Activated CD8-positive, alpha-beta T cell treated with anti-CD3 and anti-CD28 coated beads, Interleukin-2, amount 10 ng/mL, durations not matched to agents 7 days and 5 days (primary cell): ENCODE measurements at regions not wholly inside any gene's neighbourhood (a gene's known extent, or its start where the extent isn't known, plus 50 kb on each side); places are given as distances from the start of the nearest gene placed in this dataset.

Experiments
- ATAC-seq: fragments of 150-1000 bp; cut with Tn5 transposase; one replicate; pipeline ENCODE4 v1.10.0; 2021; ENCODE audit warnings: moderate library complexity
- CTCF ChIA-PET: fragments of 350-600 bp; sonication (Branson Sonifier 250); formaldehyde crosslinking; loops from one replicate; lab custom pipeline; 2021; ENCODE audit warnings: antibody characterized with exemption; lab: Charles Lee
- POLR2A ChIA-PET: fragments of 350-600 bp; sonication (Branson Sonifier 250); formaldehyde crosslinking; loops from one replicate; lab custom pipeline; 2021; ENCODE audit warnings: antibody characterized with exemption; lab: Charles Lee
- DNase-seq: peaks from one replicate; pipeline ENCODE4 v3.0.0-alpha.2; 2020
- H3K27ac Mint-ChIP-seq: one replicate; pipeline ENCODE4 v1.8.0; 2021; ENCODE audit warnings: mild to moderate bottlenecking, mixed read lengths
- H3K27me3 Mint-ChIP-seq: one replicate; pipeline ENCODE4 v1.8.0; 2021; ENCODE audit warnings: low read depth, mixed read lengths
- H3K36me3 Mint-ChIP-seq: one replicate; pipeline ENCODE4 v1.8.0; 2021; ENCODE audit warnings: low read depth, mixed read lengths
- H3K4me1 Mint-ChIP-seq: one replicate; pipeline ENCODE4 v1.8.0; 2021; ENCODE audit warnings: low read depth, mixed read lengths
- H3K4me3 Mint-ChIP-seq: one replicate; pipeline ENCODE4 v1.8.0; 2021; ENCODE audit warnings: mild to moderate bottlenecking, mixed read lengths
- H3K9me3 Mint-ChIP-seq: one replicate; pipeline ENCODE4 v1.8.0; 2022; ENCODE audit warnings: mixed read lengths; ENCODE audit not compliant: insufficient read depth

DNA sequence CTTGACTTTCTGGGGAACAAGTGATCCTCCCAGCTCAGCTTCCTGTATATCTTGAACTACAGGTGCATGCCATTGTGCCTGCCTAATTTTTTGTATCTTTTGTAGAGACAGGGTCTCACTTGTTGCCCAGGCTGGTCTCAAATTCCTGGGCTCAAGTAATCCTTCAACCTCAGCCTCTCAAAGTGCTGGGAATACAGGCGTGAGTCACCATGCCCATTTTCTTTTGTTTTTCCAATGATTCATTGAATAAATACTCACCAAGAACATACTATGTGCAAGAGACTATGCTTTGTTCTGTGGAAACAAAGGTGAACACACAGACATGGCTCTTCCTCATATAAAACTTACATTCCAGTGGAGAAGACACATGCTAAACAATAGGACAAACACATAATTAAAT lies 407.8 kb upstream of the DAB1 start:
- ChIA-PET CTCF (no interaction called here), POLR2A (no interaction called here)
- no peak overlapping the region for H3K27ac Mint-ChIP-seq
- DNase-seq = no peak
- H3K27me3 Mint-ChIP-seq = no peaks in the 10 kb centered on the region
- no peak for ATAC-seq
- no peaks in the 10 kb centered on the region for H3K4me1 Mint-ChIP-seq
- no peaks in the 10 kb centered on the region for H3K36me3 Mint-ChIP-seq
- H3K9me3 Mint-ChIP-seq = no peaks in the 10 kb centered on the region
- no peak overlapping the region for H3K4me3 Mint-ChIP-seq

DNA sequence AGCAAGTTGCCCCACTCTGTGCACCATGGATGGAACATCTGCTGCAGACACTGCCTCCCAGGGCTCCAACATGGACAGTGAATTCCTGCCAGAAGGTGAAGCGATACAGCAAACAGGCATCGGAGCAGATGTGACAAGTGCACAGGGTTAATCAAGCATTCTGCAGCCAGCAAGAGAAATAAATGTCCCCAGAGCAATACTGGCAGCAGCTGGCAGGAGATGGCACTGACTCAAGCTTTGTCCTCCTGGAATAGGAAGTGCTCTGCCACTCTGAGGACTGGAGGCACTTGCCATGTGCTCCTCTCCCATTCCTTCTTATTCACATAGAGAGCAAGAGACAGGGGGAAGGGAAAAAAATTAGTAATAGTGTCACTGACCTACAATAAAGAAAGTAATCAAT lies 402.7 kb upstream of the DAB1 start:
- DNase-seq = no peak
- ATAC-seq = no peak
- H3K36me3 Mint-ChIP-seq = no peaks in the 10 kb centered on the region
- no peaks in the 10 kb centered on the region for H3K27me3 Mint-ChIP-seq
- no peak overlapping the region for H3K27ac Mint-ChIP-seq
- CTCF ChIA-PET = no interaction called here
- no peaks in the 10 kb centered on the region for H3K4me1 Mint-ChIP-seq
- no peaks in the 10 kb centered on the region for H3K9me3 Mint-ChIP-seq
- POLR2A ChIA-PET = no interaction called here
- no peak overlapping the region for H3K4me3 Mint-ChIP-seq

DNA sequence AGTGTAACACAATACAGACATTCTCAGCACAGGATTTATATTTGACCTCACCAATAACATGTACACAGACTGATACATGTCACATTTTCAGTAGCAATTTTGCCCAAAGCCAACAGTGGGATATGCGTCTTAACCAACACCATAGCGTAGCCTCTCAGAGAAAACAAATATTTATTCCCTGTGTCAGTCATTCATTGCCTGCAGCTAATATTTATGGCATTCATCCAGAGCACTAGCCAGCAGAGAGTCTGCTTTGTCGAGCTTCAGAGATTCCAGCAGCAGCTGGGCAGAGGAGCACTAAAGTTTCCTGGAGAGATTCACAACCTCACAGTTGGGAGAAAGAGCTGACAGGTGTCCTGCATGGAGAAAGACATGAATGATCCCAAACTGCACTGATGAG lies 400.7 kb upstream of the DAB1 start:
- Mint-ChIP-seq H3K4me3 (no peak overlapping the region), H3K4me1 (no peaks in the 10 kb centered on the region), H3K9me3 (no peaks in the 10 kb centered on the region), H3K36me3 (no peaks in the 10 kb centered on the region), H3K27me3 (peaks cover 3% of the 10 kb centered on the region), H3K27ac (no peak overlapping the region)
- ATAC-seq (no peak), DNase-seq (no peak)
- CTCF ChIA-PET = no interaction called here
- POLR2A ChIA-PET = no interaction called here

DNA sequence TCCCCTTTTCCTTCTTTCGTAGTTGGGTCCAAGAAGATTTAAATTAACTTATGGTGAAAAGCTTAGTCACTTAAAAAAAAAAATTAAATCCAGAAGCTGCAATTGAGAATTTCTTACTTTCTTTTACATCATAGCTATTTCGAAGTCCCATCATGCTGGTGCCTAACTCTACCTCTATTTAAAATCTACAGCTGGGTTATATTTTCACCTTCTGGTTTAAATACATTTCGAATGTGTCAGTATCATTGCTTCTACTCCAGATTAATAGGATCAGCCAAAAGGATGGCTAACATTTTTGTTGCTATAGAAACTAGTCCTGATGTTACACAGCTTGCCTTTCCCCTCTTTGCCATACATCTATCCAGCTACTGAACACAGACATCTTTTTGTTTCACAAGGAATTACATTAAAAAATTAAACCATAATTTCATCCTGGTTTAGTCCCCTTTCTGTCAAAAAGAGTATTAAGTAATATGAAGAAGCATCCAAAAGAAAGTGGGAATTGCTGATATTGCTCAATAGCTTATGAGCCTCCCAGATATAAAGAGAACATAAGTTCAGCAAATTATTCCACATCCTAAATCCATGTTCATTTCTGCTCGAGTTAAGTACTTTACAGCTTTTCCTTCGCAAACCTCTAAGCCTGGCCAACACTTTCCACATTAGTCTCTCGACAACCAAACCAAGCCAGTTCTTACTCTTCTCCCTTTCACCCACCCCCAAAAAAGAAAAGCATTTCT lies 396.7 kb upstream of the DAB1 start:
- ChIA-PET CTCF (no interaction called here), POLR2A (interaction anchor here (1.0 kb wide), 1 partner anchor 13 kb away, joined by 3 read pairs; no protein-coding TSS in a partner anchor)
- H3K27me3 Mint-ChIP-seq = peaks cover 3% of the 10 kb centered on the region
- ATAC-seq = no peak
- H3K9me3 Mint-ChIP-seq = no peaks in the 10 kb centered on the region
- no peaks in the 10 kb centered on the region for H3K36me3 Mint-ChIP-seq
- no peak overlapping the region for H3K27ac Mint-ChIP-seq
- H3K4me1 Mint-ChIP-seq = no peaks in the 10 kb centered on the region
- no peak for DNase-seq
- no peak overlapping the region for H3K4me3 Mint-ChIP-seq

DNA sequence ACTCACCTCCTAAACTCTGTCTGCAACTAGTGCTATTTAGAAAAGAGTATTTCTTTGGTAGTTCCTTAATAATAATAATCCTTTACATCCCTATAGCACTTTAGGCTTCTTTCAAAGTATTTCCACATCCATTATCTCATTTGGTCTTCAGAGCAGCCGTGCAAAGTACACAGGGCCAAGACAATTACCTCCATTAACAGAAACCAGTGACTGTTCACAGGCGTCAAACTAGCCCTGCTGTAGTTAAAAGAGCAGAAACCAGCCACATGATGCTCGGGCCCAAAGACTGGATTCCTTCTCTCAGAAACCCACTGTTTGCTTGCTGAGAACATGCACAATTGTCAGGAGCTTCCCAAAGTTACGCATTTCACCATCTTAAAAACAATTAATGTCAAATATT lies 396.0 kb upstream of the DAB1 start:
- H3K27ac Mint-ChIP-seq = no peak overlapping the region
- H3K4me3 Mint-ChIP-seq = no peak overlapping the region
- DNase-seq (no peak), ATAC-seq (no peak)
- H3K27me3 Mint-ChIP-seq = peaks cover 3% of the 10 kb centered on the region
- H3K4me1 Mint-ChIP-seq = no peaks in the 10 kb centered on the region
- no peaks in the 10 kb centered on the region for H3K9me3 Mint-ChIP-seq
- ChIA-PET CTCF (no interaction called here), POLR2A (interaction anchor here (0.6 to 1.0 kb wide), 2 partner anchors 14 to 664 kb away, joined by 3 read pairs; no protein-coding TSS in a partner anchor)
- no peaks in the 10 kb centered on the region for H3K36me3 Mint-ChIP-seq

DNA sequence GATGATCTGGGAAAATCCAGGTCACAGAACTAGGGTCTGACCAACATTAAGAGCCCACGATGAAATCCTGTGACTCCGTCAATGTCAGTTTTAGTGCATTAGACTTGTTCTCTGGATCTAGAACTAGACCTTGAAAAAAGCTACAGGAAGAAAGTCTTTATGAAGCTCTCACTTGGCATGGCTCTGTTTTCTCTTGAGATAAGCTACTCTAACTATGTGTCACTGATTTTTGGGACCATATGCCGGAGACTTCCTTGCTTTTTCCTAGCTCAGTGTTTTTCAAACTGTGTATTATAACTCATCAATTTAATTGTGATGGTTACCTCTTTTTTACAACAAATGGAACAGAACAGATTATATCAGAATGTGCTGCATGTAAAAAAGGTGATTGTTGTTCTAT lies 379.7 kb upstream of the DAB1 start:
- Mint-ChIP-seq H3K36me3 (no peaks in the 10 kb centered on the region), H3K4me3 (no peak overlapping the region), H3K4me1 (no peaks in the 10 kb centered on the region), H3K9me3 (no peaks in the 10 kb centered on the region), H3K27me3 (no peaks in the 10 kb centered on the region), H3K27ac (no peak overlapping the region)
- CTCF ChIA-PET = no interaction called here
- ATAC-seq = no peak
- no peak for DNase-seq
- POLR2A ChIA-PET = no interaction called here

DNA sequence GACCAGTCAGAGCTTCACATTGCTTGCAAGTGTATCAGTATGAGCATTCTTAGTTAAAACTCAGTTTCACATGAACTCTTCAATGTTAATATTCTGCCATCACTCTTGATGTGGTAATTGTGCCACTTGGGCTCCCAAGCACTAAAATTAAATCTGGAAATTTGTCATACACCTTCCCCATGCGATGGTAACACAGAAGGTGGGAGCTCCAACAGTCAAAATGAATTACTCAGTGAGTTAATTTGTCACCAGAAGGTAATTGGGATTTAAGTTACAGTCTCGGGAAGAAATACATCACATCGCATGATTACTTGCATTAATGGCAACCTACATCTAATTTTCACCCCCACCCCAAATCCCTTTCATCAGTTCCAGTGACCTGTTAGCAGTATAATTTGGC lies 376.5 kb upstream of the DAB1 start:
- CTCF ChIA-PET = no interaction called here
- POLR2A ChIA-PET = no interaction called here

DNA sequence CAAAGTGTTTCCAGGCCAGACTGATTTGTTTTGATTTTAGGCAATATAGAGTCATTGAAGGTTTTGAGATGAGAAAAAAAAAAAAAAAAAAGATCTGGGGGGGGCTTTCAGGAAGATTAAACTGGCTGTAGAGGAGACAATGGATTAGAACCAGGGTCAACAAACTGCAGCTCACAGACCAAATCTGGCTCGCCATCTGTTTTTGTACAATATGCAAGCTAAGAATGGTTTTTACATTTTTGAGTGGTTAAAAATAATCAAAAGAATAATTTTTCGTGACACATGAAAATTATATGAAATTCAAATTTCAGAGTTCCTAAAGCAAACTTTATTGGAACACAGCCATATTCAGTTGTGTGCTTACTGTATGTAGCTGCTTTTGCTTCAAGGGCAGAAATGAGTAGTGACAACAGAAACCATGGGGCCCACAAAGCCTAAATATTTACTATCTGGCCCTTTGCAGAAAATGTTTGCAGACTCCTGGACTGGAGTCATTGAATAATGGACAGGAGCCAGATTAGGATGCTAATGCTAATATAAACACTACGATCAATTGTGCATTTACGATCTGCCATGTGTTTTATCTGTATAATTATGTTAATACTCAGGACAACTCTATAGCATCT lies 375.7 kb upstream of the DAB1 start:
- ATAC-seq (no peak), DNase-seq (no peak)
- no peaks in the 10 kb centered on the region for H3K9me3 Mint-ChIP-seq
- CTCF ChIA-PET = no interaction called here
- H3K27me3 Mint-ChIP-seq = no peaks in the 10 kb centered on the region
- no peaks in the 10 kb centered on the region for H3K36me3 Mint-ChIP-seq
- POLR2A ChIA-PET = no interaction called here
- no peak overlapping the region for H3K27ac Mint-ChIP-seq
- H3K4me3 Mint-ChIP-seq = no peak overlapping the region
- H3K4me1 Mint-ChIP-seq = no peaks in the 10 kb centered on the region

More for the DNA sequence above, 376.5 kb upstream of the DAB1 start:
- Mint-ChIP-seq H3K4me3 (no peak overlapping the region), H3K9me3 (no peaks in the 10 kb centered on the region), H3K4me1 (no peaks in the 10 kb centered on the region), H3K27me3 (no peaks in the 10 kb centered on the region), H3K27ac (no peak overlapping the region), H3K36me3 (no peaks in the 10 kb centered on the region)
- DNase-seq = no peak
- ATAC-seq = no peak

DNA sequence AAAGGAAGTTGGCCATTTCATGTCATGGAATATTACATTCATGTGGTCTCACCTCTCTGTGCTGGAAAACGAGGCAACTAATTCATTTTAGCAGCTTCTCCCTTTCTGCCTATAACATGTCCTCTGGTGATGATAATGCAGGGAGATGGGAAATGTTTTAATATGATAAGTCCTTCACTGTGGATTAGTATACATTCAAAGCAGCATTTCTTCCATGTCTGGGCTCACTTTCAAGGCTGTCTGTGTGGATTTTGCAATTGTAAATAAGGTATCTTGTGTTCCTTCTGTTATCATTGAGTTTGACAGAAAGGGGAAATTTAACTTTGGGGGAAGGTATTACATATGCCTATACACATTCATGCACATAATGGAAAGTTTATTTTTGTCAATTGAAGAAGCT lies 374.7 kb upstream of the DAB1 start:
- ATAC-seq (no peak), DNase-seq (no peak)
- ChIA-PET CTCF (no interaction called here), POLR2A (no interaction called here)
- Mint-ChIP-seq H3K9me3 (no peaks in the 10 kb centered on the region), H3K27me3 (no peaks in the 10 kb centered on the region), H3K4me1 (no peaks in the 10 kb centered on the region), H3K27ac (no peak overlapping the region), H3K4me3 (no peak overlapping the region), H3K36me3 (no peaks in the 10 kb centered on the region)

DNA sequence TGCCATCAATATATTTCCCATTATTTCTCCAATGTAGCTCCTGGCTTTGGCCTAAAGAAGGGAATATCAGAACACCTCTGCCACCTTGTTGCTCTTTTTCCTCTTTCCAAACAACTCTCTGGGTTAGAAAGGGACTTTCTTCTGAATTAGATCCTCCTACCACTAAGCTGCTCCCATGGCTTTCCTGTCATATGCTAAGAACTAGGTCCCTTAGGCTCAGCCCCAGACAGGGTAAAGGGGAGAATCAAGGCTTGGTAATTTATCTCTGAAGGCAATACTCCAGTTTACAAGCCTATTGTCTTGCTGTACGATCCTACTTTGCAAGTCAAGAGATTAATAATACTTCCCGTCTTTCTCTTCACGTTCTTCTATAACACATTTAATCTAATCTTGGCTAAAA lies 373.2 kb upstream of the DAB1 start:
- H3K4me1 Mint-ChIP-seq = no peaks in the 10 kb centered on the region

DNA sequence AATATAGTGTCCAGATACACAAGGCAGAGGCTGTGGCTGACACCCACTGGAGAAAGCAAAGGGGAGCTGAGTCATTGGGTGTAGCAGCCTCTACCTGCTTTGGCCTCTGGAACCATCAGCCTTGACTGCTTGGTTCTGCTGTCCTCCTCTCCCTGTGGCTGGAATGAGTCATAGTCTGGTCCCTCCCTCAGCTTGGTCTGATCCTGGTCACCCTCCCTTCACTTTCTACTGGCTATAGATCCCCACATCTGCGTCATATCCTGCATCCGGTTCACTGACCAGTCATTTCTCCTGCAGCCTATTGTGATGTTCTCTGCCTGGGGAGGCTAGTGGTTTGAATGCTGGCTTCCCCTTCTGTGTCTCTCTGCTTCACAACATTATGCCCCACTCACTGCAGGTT lies 372.8 kb upstream of the DAB1 start:
- Mint-ChIP-seq H3K9me3 (no peaks in the 10 kb centered on the region), H3K27ac (no peak overlapping the region), H3K36me3 (no peaks in the 10 kb centered on the region), H3K27me3 (no peaks in the 10 kb centered on the region), H3K4me1 (no peaks in the 10 kb centered on the region), H3K4me3 (no peak overlapping the region)
- ChIA-PET POLR2A (no interaction called here), CTCF (no interaction called here)
- no peak for DNase-seq
- ATAC-seq = no peak

More for the DNA sequence above, 373.2 kb upstream of the DAB1 start:
- ATAC-seq (no peak), DNase-seq (no peak)
- no peaks in the 10 kb centered on the region for H3K9me3 Mint-ChIP-seq
- H3K27me3 Mint-ChIP-seq = no peaks in the 10 kb centered on the region
- CTCF ChIA-PET = no interaction called here
- no peak overlapping the region for H3K4me3 Mint-ChIP-seq
- POLR2A ChIA-PET = no interaction called here
- no peak overlapping the region for H3K27ac Mint-ChIP-seq
- no peaks in the 10 kb centered on the region for H3K36me3 Mint-ChIP-seq

DNA sequence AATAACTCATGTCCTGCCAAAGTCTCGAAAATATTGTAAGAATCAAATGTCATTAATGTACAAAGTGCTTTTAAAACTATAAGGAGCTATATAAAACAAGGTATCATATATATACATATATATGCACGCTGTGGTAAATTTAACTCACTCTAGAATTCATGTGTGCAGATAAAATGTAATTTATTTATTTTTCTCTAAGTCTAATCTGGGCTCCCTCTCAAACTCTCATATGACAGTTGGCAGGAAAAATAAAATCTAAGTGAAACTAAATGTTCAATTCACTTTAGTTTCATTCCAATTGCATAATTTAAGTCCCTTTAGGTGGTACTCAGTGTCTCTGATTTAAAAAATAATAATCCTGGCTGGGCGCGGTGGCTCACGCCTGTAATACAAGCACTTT lies 372.0 kb upstream of the DAB1 start:
- no peaks in the 10 kb centered on the region for H3K9me3 Mint-ChIP-seq
- H3K4me3 Mint-ChIP-seq = no peak overlapping the region
- H3K27me3 Mint-ChIP-seq = no peaks in the 10 kb centered on the region
- H3K4me1 Mint-ChIP-seq = no peaks in the 10 kb centered on the region
- ChIA-PET POLR2A (no interaction called here), CTCF (no interaction called here)
- no peak for ATAC-seq
- no peaks in the 10 kb centered on the region for H3K36me3 Mint-ChIP-seq
- no peak overlapping the region for H3K27ac Mint-ChIP-seq
- no peak for DNase-seq
